ENCODE measurements at regions not wholly inside any gene's neighbourhood (a gene's known extent, or its start where the extent isn't known, plus 50 kb on each side); places are given as distances from the start of the nearest gene placed in this dataset.

GRCh38 chr5:93929131-93929530 is 187.7 kb upstream of the POU5F2 start:
- peak; percentile 2 to 36 (median 27) for DNase-seq

GRCh38 chr5:93926831-93927620 is 185.6 kb upstream of the POU5F2 start:
- DNase-seq, result peak in 2 of 3 donors; percentile 1 to 14

GRCh38 chr5:93925321-93925720 is 183.9 kb upstream of the POU5F2 start:
- DNase-seq, result no peak

GRCh38 chr5:93924628-93925027 is 183.2 kb upstream of the POU5F2 start:
- no peak for DNase-seq

- DNase-seq, result no peak
Measured at GRCh38 chr5:93922551-93922950, 181.2 kb upstream of the POU5F2 start.

- no peak for DNase-seq
Measured at GRCh38 chr5:93921001-93921400, 179.6 kb upstream of the POU5F2 start.

- no peak for DNase-seq
Measured at GRCh38 chr5:93916872-93917271, 175.5 kb upstream of the POU5F2 start.

- DNase-seq, result peak in 1 of 3 donors; percentile 22
Measured at GRCh38 chr5:93915142-93915553, 173.7 kb upstream of the POU5F2 start.

- DNase-seq, result no peak
Measured at GRCh38 chr5:93911609-93912008, 170.2 kb upstream of the POU5F2 start.

GRCh38 chr5:93909356-93909755 is 168.0 kb upstream of the POU5F2 start:
- no peak for DNase-seq

GRCh38 chr5:93904917-93905316 is 163.5 kb upstream of the POU5F2 start:
- DNase-seq, result no peak

- DNase-seq, result no peak
Measured at GRCh38 chr5:93902288-93902687, 160.9 kb upstream of the POU5F2 start.

- DNase-seq, result no peak
Measured at GRCh38 chr5:93899026-93899600, 157.7 kb upstream of the POU5F2 start.

GRCh38 chr5:93894601-93895354 is 153.4 kb upstream of the POU5F2 start:
- no peak for DNase-seq

- DNase-seq, result no peak
Measured at GRCh38 chr5:93893075-93893474, 151.7 kb upstream of the POU5F2 start.

GRCh38 chr5:93892481-93892880 is 151.1 kb upstream of the POU5F2 start:
- DNase-seq, result no peak

GRCh38 chr5:93891491-93892480 is 150.4 kb upstream of the POU5F2 start:
- no peak for DNase-seq

GRCh38 chr5:93890657-93891056 is 149.3 kb upstream of the POU5F2 start:
- DNase-seq, result no peak

GRCh38 chr5:93887678-93888077 is 146.3 kb upstream of the POU5F2 start:
- no peak for DNase-seq

GRCh38 chr5:93886917-93887361 is 145.5 kb upstream of the POU5F2 start:
- peak in 1 of 3 donors; percentile 19 for DNase-seq

GRCh38 chr5:93886098-93886806 is 144.9 kb upstream of the POU5F2 start:
- no peak for DNase-seq
